GM18858 (cell line): ENCODE measurements at regions not wholly inside any gene's neighbourhood (a gene's known extent, or its start where the extent isn't known, plus 50 kb on each side); places are given as distances from the start of the nearest gene placed in this dataset.

Source experiments
- ATAC-seq: cut with Tn5 transposase; IDR thresholded peaks from one replicate; pipeline ENCODE4 v1.9.1; 2021; ENCODE audit not compliant: unreplicated experiment

- no peak for ATAC-seq
Observed at GRCh38 chr18:76647322-76647721, 152.3 kb upstream of the ZNF516 start.

GRCh38 chr18:76644580-76644979, 149.5 kb upstream of the ZNF516 start:
- no peak for ATAC-seq

- ATAC-seq: no peak
Observed at GRCh38 chr18:76643996-76644395, 149.0 kb upstream of the ZNF516 start.

- no peak for ATAC-seq
Observed at GRCh38 chr18:76643199-76643598, 148.2 kb upstream of the ZNF516 start.

- ATAC-seq: no peak
Observed at GRCh38 chr18:76640438-76640837, 145.4 kb upstream of the ZNF516 start.

- ATAC-seq: no peak
Observed at GRCh38 chr18:76634564-76634963, 139.5 kb upstream of the ZNF516 start.

- ATAC-seq: no peak
Observed at GRCh38 chr18:76633588-76634269, 138.7 kb upstream of the ZNF516 start.

GRCh38 chr18:76627444-76627843, 132.4 kb upstream of the ZNF516 start:
- no peak for ATAC-seq

GRCh38 chr18:76626991-76627390, 131.9 kb upstream of the ZNF516 start:
- ATAC-seq: no peak

GRCh38 chr18:76622651-76623050, 127.6 kb upstream of the ZNF516 start:
- no peak for ATAC-seq

- no peak for ATAC-seq
Observed at GRCh38 chr18:76621782-76622495, 126.9 kb upstream of the ZNF516 start.

- ATAC-seq: no peak
Observed at GRCh38 chr18:76621226-76621625, 126.2 kb upstream of the ZNF516 start.

GRCh38 chr18:76620321-76621170, 125.5 kb upstream of the ZNF516 start:
- ATAC-seq: peak; percentile 83

GRCh38 chr18:76619621-76620315, 124.7 kb upstream of the ZNF516 start:
- ATAC-seq: no peak

GRCh38 chr18:76619261-76619620, 124.2 kb upstream of the ZNF516 start:
- no peak for ATAC-seq

- ATAC-seq: no peak
Observed at GRCh38 chr18:76618721-76619120, 123.7 kb upstream of the ZNF516 start.

GRCh38 chr18:76616373-76616772, 121.3 kb upstream of the ZNF516 start:
- ATAC-seq: no peak

GRCh38 chr18:76615065-76615733, 120.2 kb upstream of the ZNF516 start:
- no peak for ATAC-seq

- no peak for ATAC-seq
Observed at GRCh38 chr18:76613755-76614120, 118.7 kb upstream of the ZNF516 start.

GRCh38 chr18:76613053-76613754, 118.2 kb upstream of the ZNF516 start:
- no peak for ATAC-seq
